SU-DHL-6 (cell line): ENCODE measurements at regions not wholly inside any gene's neighbourhood (a gene's known extent, or its start where the extent isn't known, plus 50 kb on each side); places are given as distances from the start of the nearest gene placed in this dataset.

Experiments
- H2AFZ ChIP-seq: fragments of 200-600 bp; sonication (generic); 2 replicates; pipeline ENCODE4 v1.6.1; 2014; ENCODE audit warnings: low read depth, mild to moderate bottlenecking, moderate library complexity, mixed read lengths, antibody characterized with exemption, low read length; ENCODE audit not compliant: severe bottlenecking
- H3F3A ChIP-seq: fragments of 200-600 bp; shearing (Covaris generic); 2 replicates; pipeline ENCODE4 v1.6.0; 2016; ENCODE audit warnings: antibody characterized with exemption, mild to moderate bottlenecking; ENCODE audit not compliant: insufficient read depth
- H3K27ac ChIP-seq: fragments of 200-600 bp; sonication (generic); 2 replicates; pipeline ENCODE4 v1.5.1; 2016; ENCODE audit warnings: low read depth, mild to moderate bottlenecking, low read length, moderate library complexity, mixed read lengths
- H3K27me3 ChIP-seq: fragments of 200-600 bp; sonication (generic), shearing (Covaris generic); 2 replicates; pipeline ENCODE4 v1.6.0; 2014; ENCODE audit warnings: mild to moderate bottlenecking, low read length
- H3K36me3 ChIP-seq: fragments of 200-600 bp; sonication (generic); 2 replicates; pipeline ENCODE4 v1.6.1; 2014; ENCODE audit warnings: mild to moderate bottlenecking, low read length, mixed read lengths
- H3K4me2 ChIP-seq: fragments of 300-600, 200-600 bp; shearing (Covaris generic), sonication (generic); 2 replicates; pipeline ENCODE4 v1.6.0; 2014; ENCODE audit warnings: low read length, low read depth, mild to moderate bottlenecking; ENCODE audit not compliant: poor library complexity, severe bottlenecking
- H3K4me3 ChIP-seq: fragments of 200-600 bp; sonication (generic); 2 replicates; pipeline ENCODE4 v1.5.1; 2014; ENCODE audit warnings: antibody characterized with exemption, low read length, mild to moderate bottlenecking, mixed read lengths; ENCODE audit not compliant: insufficient read depth, poor library complexity, severe bottlenecking
- H3K79me2 ChIP-seq: fragments of 200-600 bp; sonication (generic); 2 replicates; pipeline ENCODE4 v1.6.1; 2014; ENCODE audit warnings: mild to moderate bottlenecking, low read length, moderate library complexity; ENCODE audit not compliant: insufficient read depth
- H3K9ac ChIP-seq: fragments of 200-600 bp; sonication (generic); 2 replicates; pipeline ENCODE4 v1.7.0; 2014; ENCODE audit warnings: mild to moderate bottlenecking, low read length
- H3K9me2 ChIP-seq: fragments of 200-600 bp; sonication (generic); replicated peaks from 2 replicates; pipeline ENCODE4 v1.6.1; 2014; ENCODE audit warnings: low read length; ENCODE audit not compliant: insufficient read depth
- H3K9me3 ChIP-seq: fragments of 200-600 bp; sonication (generic); 2 replicates; pipeline ENCODE4 v1.6.1; 2014; ENCODE audit warnings: low read length, mixed read lengths; ENCODE audit not compliant: insufficient read depth
- H4K20me1 ChIP-seq: fragments of 200-600 bp; sonication (generic); 2 replicates; pipeline ENCODE4 v1.6.1; 2014; ENCODE audit warnings: low read depth, mild to moderate bottlenecking, antibody characterized with exemption, low read length, moderate library complexity, mixed read lengths
- CTCF ChIP-seq: fragments of 200-600 bp; sonication (generic); IDR thresholded peaks from one replicate; pipeline ENCODE4 v1.5.1; 2017; ENCODE audit warnings: antibody characterized with exemption, mild to moderate bottlenecking, low read length, moderate library complexity; ENCODE audit not compliant: insufficient read depth, poor library complexity, severe bottlenecking
- EZH2phosphoT487 ChIP-seq: fragments of 200-600 bp; sonication (generic), shearing (Covaris generic); conservative IDR thresholded peaks from 2 replicates; pipeline ENCODE4 v1.6.1; 2018; ENCODE audit warnings: mild to moderate bottlenecking, antibody characterized with exemption, low read length, moderate library complexity, mixed read lengths

- no peak overlapping the region for H3K4me3 ChIP-seq
- no peak overlapping the region for H3K4me2 ChIP-seq
- no peak overlapping the region for H2AFZ ChIP-seq
- no peaks in the 10 kb centered on the region for H3K9me3 ChIP-seq
- no peaks in the 10 kb centered on the region for H4K20me1 ChIP-seq
- H3F3A ChIP-seq: no peaks in the 10 kb centered on the region
- H3K79me2 ChIP-seq: no peaks in the 10 kb centered on the region
- no peaks in the 10 kb centered on the region for H3K9me2 ChIP-seq
- no peak overlapping the region for H3K9ac ChIP-seq
- no peak for TF ChIP-seq CTCF
- no peak for TF ChIP-seq EZH2phosphoT487
- H3K27me3 ChIP-seq: no peaks in the 10 kb centered on the region
- H3K27ac ChIP-seq: no peak overlapping the region
- H3K36me3 ChIP-seq: no peaks in the 10 kb centered on the region
Measured at GRCh38 chr11:134878785-134879184, 466.7 kb upstream of the B3GAT1 start.

- no peaks in the 10 kb centered on the region for H3K79me2 ChIP-seq
- TF ChIP-seq EZH2phosphoT487: no peak
- no peak for TF ChIP-seq CTCF
- H3K4me3 ChIP-seq: no peak overlapping the region
- H3K27ac ChIP-seq: no peak overlapping the region
- no peaks in the 10 kb centered on the region for H3F3A ChIP-seq
- no peaks in the 10 kb centered on the region for H3K36me3 ChIP-seq
- H3K9me3 ChIP-seq: no peaks in the 10 kb centered on the region
- H4K20me1 ChIP-seq: no peaks in the 10 kb centered on the region
- no peak overlapping the region for H3K4me2 ChIP-seq
- H2AFZ ChIP-seq: no peak overlapping the region
- no peak overlapping the region for H3K9ac ChIP-seq
- H3K9me2 ChIP-seq: no peaks in the 10 kb centered on the region
- H3K27me3 ChIP-seq: no peaks in the 10 kb centered on the region
Measured at GRCh38 chr11:134876226-134876625, 464.2 kb upstream of the B3GAT1 start.

GRCh38 chr11:134866981-134867675, 455.1 kb upstream of the B3GAT1 start:
- Histone ChIP-seq H3K36me3 (no peaks in the 10 kb centered on the region), H3K9me3 (no peaks in the 10 kb centered on the region), H3K4me2 (no peak overlapping the region), H4K20me1 (no peaks in the 10 kb centered on the region), H2AFZ (no peak overlapping the region), H3K4me3 (no peak overlapping the region), H3K9ac (no peak overlapping the region), H3K79me2 (no peaks in the 10 kb centered on the region), H3K27ac (no peak overlapping the region), H3F3A (no peaks in the 10 kb centered on the region), H3K27me3 (no peaks in the 10 kb centered on the region), H3K9me2 (no peaks in the 10 kb centered on the region)
- no peak for TF ChIP-seq EZH2phosphoT487
- no peak for TF ChIP-seq CTCF
